HepG2 (cell line): ENCODE measurements at regions not wholly inside any gene's neighbourhood (a gene's known extent, or its start where the extent isn't known, plus 50 kb on each side); places are given as distances from the start of the nearest gene placed in this dataset.

Source experiments
- CEBPZ ChIP-seq: IDR thresholded peaks from 2 replicates; pipeline ENCODE4 v1.6.1; 2012; ENCODE audit warnings: low read length, improper control_type of control experiment
- CHCHD3 ChIP-seq: sonication (generic); formaldehyde crosslinking; IDR thresholded peaks from 2 replicates; pipeline ENCODE4 v1.8.0; 2022; ENCODE audit warnings: mild to moderate bottlenecking, missing genetic modification reagents, moderate library complexity
- EED ChIP-seq: sonication (generic); formaldehyde crosslinking; IDR thresholded peaks from 2 replicates; pipeline ENCODE4 v1.5.0; 2020; ENCODE audit warnings: mild to moderate bottlenecking, missing genetic modification reagents
- FOXM1 ChIP-seq: sonication (generic); formaldehyde crosslinking; IDR thresholded peaks from 2 replicates; pipeline ENCODE4 v1.5.0; 2020; ENCODE audit warnings: missing genetic modification reagents
- FUBP1 ChIP-seq: sonication (generic); formaldehyde crosslinking; IDR thresholded peaks from 2 replicates; pipeline ENCODE4 v1.5.1; 2020; ENCODE audit warnings: missing genetic modification reagents, mild to moderate bottlenecking, borderline replicate concordance
- KDM4B ChIP-seq: sonication (generic); formaldehyde crosslinking; IDR thresholded peaks from 2 replicates; pipeline ENCODE4 v1.4.0; 2020; ENCODE audit warnings: missing genetic modification reagents
- MTA1 ChIP-seq: sonication (generic); formaldehyde crosslinking; IDR thresholded peaks from 2 replicates; pipeline ENCODE4 v1.4.0; 2020; ENCODE audit warnings: missing genetic modification reagents, mild to moderate bottlenecking, borderline replicate concordance
- SKIL ChIP-seq: sonication (generic); formaldehyde crosslinking; IDR thresholded peaks from 2 replicates; pipeline ENCODE4 v1.8.0; 2022; ENCODE audit warnings: missing genetic modification reagents, mild to moderate bottlenecking, moderate library complexity, borderline replicate concordance
- TBL1XR1 ChIP-seq: fragments of 150-350 bp; IDR thresholded peaks from 2 replicates; pipeline ENCODE4 v1.6.1; 2014; ENCODE audit warnings: borderline replicate concordance, low read length; ENCODE audit not compliant: partially characterized antibody
- YEATS2 ChIP-seq: sonication (generic); formaldehyde crosslinking; IDR thresholded peaks from 2 replicates; pipeline ENCODE4 v1.4.0; 2020; ENCODE audit warnings: missing genetic modification reagents, borderline replicate concordance
- ZFP37 ChIP-seq: sonication (generic); formaldehyde crosslinking; IDR thresholded peaks from 2 replicates; pipeline ENCODE4 v1.4.0; 2020; ENCODE audit warnings: missing genetic modification reagents, borderline replicate concordance
- ZNF326 ChIP-seq: sonication (generic); formaldehyde crosslinking; IDR thresholded peaks from 2 replicates; pipeline ENCODE4 v1.4.0; 2020; ENCODE audit warnings: missing genetic modification reagents, borderline replicate concordance
- ZNF501 ChIP-seq: sonication (generic); formaldehyde crosslinking; IDR thresholded peaks from 2 replicates; pipeline ENCODE4 v1.5.1; 2020; ENCODE audit warnings: mild to moderate bottlenecking, moderate library complexity, missing genetic modification reagents
- ZNF574 ChIP-seq: sonication (generic); formaldehyde crosslinking; IDR thresholded peaks from 2 replicates; pipeline ENCODE4 v1.4.0; 2020; ENCODE audit warnings: missing genetic modification reagents
- ZNF589 ChIP-seq: sonication (generic); formaldehyde crosslinking; conservative IDR thresholded peaks from 2 replicates; pipeline ENCODE4 v1.8.0; 2022; ENCODE audit warnings: mild to moderate bottlenecking, moderate library complexity, missing genetic modification reagents

- TF ChIP-seq TBL1XR1 = no peak
- no peak for TF ChIP-seq EED (CRISPR knock-in tag)
- TF ChIP-seq FUBP1 (CRISPR knock-in tag) = 0 out of 2 replicates have a peak, but pooled peaks have one; percentile 32
- TF ChIP-seq YEATS2 = no peak
- no peak for TF ChIP-seq KDM4B (CRISPR knock-in tag)
- TF ChIP-seq ZNF589 (CRISPR knock-in tag) = no peak
- no peak for TF ChIP-seq CEBPZ
- no peak for TF ChIP-seq FOXM1
- TF ChIP-seq ZNF501 = 0 out of 2 replicates have a peak, but pooled peaks have one; percentile 15
- TF ChIP-seq ZNF326 (CRISPR knock-in tag) = no peak
- TF ChIP-seq ZFP37 (CRISPR knock-in tag) = 0 out of 2 replicates have a peak, but pooled peaks have one; percentile 30
- peak; percentile 69; the same call in 1 of the 2 replicates for TF ChIP-seq MTA1
- TF ChIP-seq CHCHD3 = 0 out of 2 replicates have a peak, but pooled peaks have one; percentile 54
- 0 out of 2 replicates have a peak, but pooled peaks have one; percentile 13 for TF ChIP-seq ZNF574 (CRISPR knock-in tag)
- 0 out of 2 replicates have a peak, but pooled peaks have one; percentile 36 for TF ChIP-seq SKIL (CRISPR knock-in tag)
These were observed 118.0 kb upstream of the FRMD1 start (continued) for GRCh38 chr6:168196881-168197635.
